H1 (cell line): ENCODE measurements at regions not wholly inside any gene's neighbourhood (a gene's known extent, or its start where the extent isn't known, plus 50 kb on each side); places are given as distances from the start of the nearest gene placed in this dataset.

Experiments used
- CTCF ChIA-PET: fragments of 300-600 bp; sonication (Branson Sonifier 250); formaldehyde crosslinking; loops from one replicate; lab custom pipeline; 2021; ENCODE audit not compliant: partially characterized antibody; lab: Charles Lee
- POLR2A ChIA-PET: fragments of 300-600 bp; sonication (Branson Sonifier 250); formaldehyde crosslinking; loops from one replicate; lab custom pipeline; 2021; ENCODE audit warnings: inconsistent platforms; ENCODE audit not compliant: partially characterized antibody; lab: Charles Lee
- DNase-seq, 2 experiments: peaks; one replicate each; pipeline versions ENCODE4 v3.0.0 to v3.0.0-alpha.2; 2010 to 2022; ENCODE audit warnings: low spot score in 2 of 2, low read depth in 1 of 2, mixed read lengths in 1 of 2
- FAIRE-seq: peaks from 2 replicates; lab custom pipeline; 2011; peaks lifted over from hg19 to GRCh38; lab: Jason Lieb, UNC
- H2AFZ ChIP-seq: 2 replicates; pipeline ENCODE4 v1.8.1; 2012; ENCODE audit warnings: low read length, inconsistent platforms
- H2AK5ac ChIP-seq: 2 replicates; pipeline ENCODE4 v1.6.1; 2013; ENCODE audit warnings: low read depth, low read length
- H2BK120ac ChIP-seq: replicated peaks from 2 replicates; pipeline ENCODE3; 2013; ENCODE audit warnings: low read depth, low read length, inconsistent platforms
- H2BK12ac ChIP-seq: 2 replicates; pipeline ENCODE4 v1.6.1; 2013; ENCODE audit warnings: low read depth, low read length
- H2BK15ac ChIP-seq: 2 replicates; pipeline ENCODE4 v1.6.1; 2013; ENCODE audit warnings: low read length
- H2BK20ac ChIP-seq: 2 replicates; pipeline ENCODE4 v1.6.1; 2013; ENCODE audit warnings: low read length
- H2BK5ac ChIP-seq: 2 replicates; pipeline ENCODE4 v1.6.1; 2013; ENCODE audit warnings: low read depth, low read length
- H3K14ac ChIP-seq: 2 replicates; pipeline ENCODE4 v1.6.1; 2013; ENCODE audit warnings: inconsistent platforms; ENCODE audit not compliant: insufficient read length
- H3K18ac ChIP-seq: 2 replicates; pipeline ENCODE4 v1.6.1; 2013; ENCODE audit warnings: low read length; ENCODE audit errors: extremely low read depth
- H3K23ac ChIP-seq: 2 replicates; pipeline ENCODE4 v1.6.1; 2013; ENCODE audit warnings: inconsistent platforms; ENCODE audit not compliant: insufficient read length
- H3K23me2 ChIP-seq: 2 replicates; pipeline ENCODE4 v1.6.1; 2013; ENCODE audit warnings: low read depth, low read length
- H3K27ac ChIP-seq: 2 replicates; pipeline ENCODE4 v1.6.1; 2011; ENCODE audit warnings: low read depth, low read length, inconsistent platforms
- H3K27me3 ChIP-seq, 4 experiments: replicated peaks in 1 of 4; 1 replicate in 1 of 4; 2 replicates in 3 of 4; pipeline versions ENCODE4 v1.6.1 to v1.8.1; 2011 to 2013; ENCODE audit warnings: low read length in 3 of 4, mild to moderate bottlenecking in 3 of 4, inconsistent platforms in 2 of 4, mixed read lengths in 2 of 4, moderate library complexity in 1 of 4; ENCODE audit not compliant: control insufficient read depth in 3 of 4, insufficient read depth in 3 of 4; ENCODE audit errors: extremely low read depth in 1 of 4
- H3K36me3 ChIP-seq, 4 experiments: 2 replicates each; pipeline versions ENCODE4 v1.6.1 to v1.8.1; 2011 to 2013; ENCODE audit warnings: mild to moderate bottlenecking in 4 of 4, low read length in 3 of 4, moderate library complexity in 2 of 4, control low read depth in 1 of 4, inconsistent platforms in 1 of 4; ENCODE audit not compliant: insufficient read depth in 4 of 4, control insufficient read depth in 2 of 4
- H3K4ac ChIP-seq: replicated peaks from 2 replicates; pipeline ENCODE3; 2013; ENCODE audit warnings: low read length, low read depth, mixed read lengths, inconsistent platforms; ENCODE audit not compliant: insufficient read length
- H3K4me1 ChIP-seq, 4 experiments: replicated peaks in 1 of 4; 1 replicate in 1 of 4; 2 replicates in 3 of 4; pipeline versions ENCODE4 v1.6.1 to v1.8.1; 2011 to 2013; ENCODE audit warnings: low read length in 3 of 4, inconsistent platforms in 2 of 4, mixed read lengths in 1 of 4; ENCODE audit not compliant: insufficient read depth in 4 of 4, control insufficient read depth in 3 of 4
- H3K4me2 ChIP-seq, 2 experiments: 2 replicates each; pipeline versions ENCODE4 v1.6.1 to v1.8.1; 2011 to 2013; ENCODE audit warnings: low read depth in 2 of 2, low read length in 2 of 2, control low read depth in 1 of 2, inconsistent platforms in 1 of 2, mild to moderate bottlenecking in 1 of 2; ENCODE audit not compliant: insufficient read depth in 1 of 2
- H3K4me3 ChIP-seq, 4 experiments: fragments of 200-600, 300-600 bp in 1 of 4; sonication (generic), shearing (Covaris generic), sonication (Bioruptor Twin) in 1 of 4; 2 replicates each; pipeline versions ENCODE4 v1.5.1 to v1.8.1; 2011 to 2016; ENCODE audit warnings: low read length in 4 of 4, low read depth in 3 of 4, control low read depth in 2 of 4, inconsistent platforms in 2 of 4, mild to moderate bottlenecking in 2 of 4, mixed read lengths in 1 of 4, moderate library complexity in 1 of 4; ENCODE audit not compliant: insufficient read depth in 2 of 4; ENCODE audit errors: extremely low read depth in 1 of 4
- H3K56ac ChIP-seq: replicated peaks from 2 replicates; pipeline ENCODE3; 2013; ENCODE audit warnings: low read depth, mild to moderate bottlenecking, mixed read lengths, low read length, inconsistent platforms; ENCODE audit not compliant: insufficient read length
- H3K79me1 ChIP-seq: 2 replicates; pipeline ENCODE4 v1.6.1; 2013; ENCODE audit warnings: low read depth, low read length, control low read depth
- H3K79me2 ChIP-seq, 2 experiments: 2 replicates each; pipeline versions ENCODE4 v1.6.1 to v1.8.1; 2012 to 2013; ENCODE audit warnings: low read length in 2 of 2, mild to moderate bottlenecking in 2 of 2, inconsistent platforms in 1 of 2; ENCODE audit not compliant: insufficient read depth in 2 of 2, control insufficient read depth in 1 of 2
- H3K9ac ChIP-seq, 4 experiments: replicated peaks in 1 of 4; 1 replicate in 1 of 4; 2 replicates in 3 of 4; pipeline versions ENCODE4 v1.6.1 to v1.8.1; 2011 to 2013; ENCODE audit warnings: low read depth in 3 of 4, low read length in 3 of 4, control low read depth in 2 of 4, mild to moderate bottlenecking in 2 of 4, moderate library complexity in 2 of 4, inconsistent platforms in 1 of 4; ENCODE audit errors: extremely low read depth in 1 of 4
- H3K9me3 ChIP-seq, 2 experiments: 2 replicates each; pipeline versions ENCODE4 v1.6.1 to v1.8.1; 2012 to 2013; ENCODE audit warnings: mild to moderate bottlenecking in 2 of 2, moderate library complexity in 2 of 2, control low read depth in 1 of 2, inconsistent platforms in 1 of 2, low read depth in 1 of 2, low read length in 1 of 2, mixed read lengths in 1 of 2; ENCODE audit not compliant: insufficient read depth in 2 of 2
- H4K20me1 ChIP-seq, 2 experiments: replicated peaks in 1 of 2; 2 replicates each; pipeline versions ENCODE3 to v1.8.1; 2011 to 2013; ENCODE audit warnings: inconsistent platforms in 2 of 2, low read length in 2 of 2, mild to moderate bottlenecking in 1 of 2; ENCODE audit not compliant: insufficient read depth in 2 of 2, control insufficient read depth in 1 of 2
- H4K5ac ChIP-seq: 2 replicates; pipeline ENCODE4 v1.6.1; 2013; ENCODE audit warnings: low read length, low read depth, mixed read lengths, inconsistent platforms; ENCODE audit not compliant: insufficient read length
- H4K8ac ChIP-seq: 2 replicates; pipeline ENCODE4 v1.8.0; 2013; ENCODE audit warnings: mild to moderate bottlenecking, moderate library complexity, low read length, inconsistent platforms; ENCODE audit not compliant: insufficient read depth; ENCODE audit errors: extremely low read depth
- H4K91ac ChIP-seq: replicated peaks from 2 replicates; pipeline ENCODE3; 2013; ENCODE audit warnings: low read length, mixed read lengths, inconsistent platforms; ENCODE audit not compliant: insufficient read length
- ASH2L ChIP-seq: fragments of 200-600, 300-600 bp; sonication (generic); IDR thresholded peaks from one replicate; pipeline ENCODE4 v1.7.1; 2017; ENCODE audit warnings: low read length
- BCL11A ChIP-seq, 2 experiments: IDR thresholded peaks; one replicate each; pipeline ENCODE4 v1.6.1; 2011; ENCODE audit warnings: low read depth in 2 of 2, low read length in 2 of 2, mild to moderate bottlenecking in 2 of 2
- CBX8 ChIP-seq: fragments of 300-800, 300-1000 bp; sonication (generic); IDR thresholded peaks from 2 replicates; pipeline ENCODE4 v1.7.1; 2016; ENCODE audit warnings: low read depth, low read length, borderline replicate concordance
- CEBPB ChIP-seq: IDR thresholded peaks from 2 replicates; pipeline ENCODE4 v1.6.1; 2012; ENCODE audit warnings: low read depth, low read length
- GTF2F1 ChIP-seq: IDR thresholded peaks from 2 replicates; pipeline ENCODE4 v1.6.1; 2012; ENCODE audit warnings: low read depth, low read length, improper control_type of control experiment, borderline replicate concordance
- HDAC2 ChIP-seq, 2 experiments: fragments of 300-600 bp in 1 of 2; sonication (generic) in 1 of 2; IDR thresholded peaks; 2 replicates each; pipeline ENCODE4 v1.6.1; 2011 to 2012; ENCODE audit warnings: low read depth in 2 of 2, low read length in 2 of 2, mild to moderate bottlenecking in 2 of 2, moderate library complexity in 2 of 2, borderline replicate concordance in 1 of 2, inconsistent platforms in 1 of 2
- KDM1A ChIP-seq: fragments of 200-600, 300-600 bp; sonication (generic); IDR thresholded peaks from 2 replicates; pipeline ENCODE4 v1.7.1; 2016; ENCODE audit warnings: mild to moderate bottlenecking, low read length, borderline replicate concordance
- MAX ChIP-seq: IDR thresholded peaks from 2 replicates; pipeline ENCODE4 v1.6.1; 2012; ENCODE audit warnings: inconsistent platforms
- POLR2AphosphoS5 ChIP-seq: IDR thresholded peaks from 2 replicates; pipeline ENCODE4 v1.6.1; 2011; ENCODE audit warnings: low read depth, low read length
- RXRA ChIP-seq: IDR thresholded peaks from 2 replicates; pipeline ENCODE4 v1.6.1; 2011; ENCODE audit warnings: low read depth, mild to moderate bottlenecking, low read length, moderate library complexity; ENCODE audit not compliant: insufficient read depth
- SIX5 ChIP-seq: IDR thresholded peaks from 2 replicates; pipeline ENCODE4 v1.6.1; 2011; ENCODE audit warnings: mild to moderate bottlenecking, low read depth, low read length
- SP4 ChIP-seq: IDR thresholded peaks from 2 replicates; pipeline ENCODE4 v1.6.1; 2012; ENCODE audit warnings: low read length, inconsistent platforms
- SRF ChIP-seq: IDR thresholded peaks from 2 replicates; pipeline ENCODE4 v1.6.1; 2011; ENCODE audit warnings: mild to moderate bottlenecking, low read depth, low read length, moderate library complexity
- TAF1 ChIP-seq: IDR thresholded peaks from 2 replicates; pipeline ENCODE4 v1.6.1; 2011; ENCODE audit warnings: mild to moderate bottlenecking, low read depth, low read length
- TBP ChIP-seq: IDR thresholded peaks from 2 replicates; pipeline ENCODE4 v1.6.1; 2011; ENCODE audit warnings: low read depth, low read length, improper control_type of control experiment
- WGBS, 2 experiments: shearing (Covaris generic) in 1 of 2; methylation state at CpG; one replicate each; pipeline versions ENCODE4 v1.1.6 to v1.1.7; 2013 to 2015; ENCODE audit warnings: low lambda C conversion rate in 2 of 2, mixed read lengths in 2 of 2, inconsistent platforms in 1 of 2, low coverage in 1 of 2, missing lambda C conversion rate in 1 of 2; ENCODE audit not compliant: insufficient replicate concordance in 2 of 2, insufficient coverage in 1 of 2, insufficient read length in 1 of 2; ENCODE audit errors: extremely low coverage in 1 of 2, missing lambda C conversion rate in 1 of 2; 5-methylcytosine and 5-hydroxymethylcytosine counted together

GRCh38 chr5:103862398-103862797 is 299.8 kb upstream of the NUDT12 start:
- no peak for FAIRE-seq
- no peak overlapping the region for H3K23ac ChIP-seq
- CTCF ChIA-PET, result interaction anchor here (1.2 kb wide), 1 partner anchor 33 kb away, joined by 6 read pairs; no protein-coding TSS in a partner anchor
- no peak overlapping the region for H3K14ac ChIP-seq
- H3K79me1 ChIP-seq, result no peaks in the 10 kb centered on the region
- no peaks in the 10 kb centered on the region for H3K36me3 ChIP-seq
- H3K4me1 ChIP-seq, result no peaks in the 10 kb centered on the region
- H2BK15ac ChIP-seq, result no peak overlapping the region
- no peak overlapping the region for H3K18ac ChIP-seq
- POLR2A ChIA-PET, result no interaction called here
- 96% methylated on average over 3 of the region's 3 CpGs; no CpG with 5 or more reads in 1 of the 2 experiments for WGBS, 2 experiments
- H3K23me2 ChIP-seq, result no peaks in the 10 kb centered on the region
- no peak overlapping the region for H2BK120ac ChIP-seq
- no peaks in the 10 kb centered on the region for H3K9me3 ChIP-seq
- H3K4ac ChIP-seq, result no peak overlapping the region
- no peak overlapping the region for H3K9ac ChIP-seq
- H3K4me2 ChIP-seq, result no peak overlapping the region
- no peak overlapping the region for H4K5ac ChIP-seq
- H3K27ac ChIP-seq, result no peak overlapping the region
- H4K20me1 ChIP-seq, result no peaks in the 10 kb centered on the region
- H2BK20ac ChIP-seq, result no peak overlapping the region
- H3K4me3 ChIP-seq, result no peak overlapping the region
- no peak overlapping the region for H3K56ac ChIP-seq
- no peaks in the 10 kb centered on the region for H3K27me3 ChIP-seq
- no peak overlapping the region for H2AK5ac ChIP-seq
- DNase-seq, result no peak
- no peak overlapping the region for H2BK12ac ChIP-seq
- H4K91ac ChIP-seq, result no peak overlapping the region
- no peaks in the 10 kb centered on the region for H3K79me2 ChIP-seq
- H2BK5ac ChIP-seq, result no peak overlapping the region
- H2AFZ ChIP-seq, result no peak overlapping the region
- no peak overlapping the region for H4K8ac ChIP-seq
- no peak for TF ChIP-seq HDAC2 (IDR thresholded peaks at IDR 0.05; ENCODE audit: borderline replicate concordance in 1 of 2, low read depth in 2 of 2, low read length in 2 of 2)
- no peak for TF ChIP-seq CBX8
- TF ChIP-seq TBP, result no peak
- no peak for TF ChIP-seq KDM1A
- no peak for TF ChIP-seq SP4
- TF ChIP-seq RXRA, result no peak
- TF ChIP-seq GTF2F1, result no peak
- TF ChIP-seq SRF, result no peak
- TF ChIP-seq TAF1, result no peak
- no peak for TF ChIP-seq BCL11A (IDR thresholded peaks at IDR 0.05; ENCODE audit: low read depth in 2 of 2, low read length in 2 of 2)
- TF ChIP-seq MAX, result no peak
- no peak for TF ChIP-seq POLR2AphosphoS5
- no peak for TF ChIP-seq SIX5
- no peak for TF ChIP-seq CEBPB
- no peak for TF ChIP-seq ASH2L
